H1 (cell line): ENCODE measurements at regions not wholly inside any gene's neighbourhood (a gene's known extent, or its start where the extent isn't known, plus 50 kb on each side); places are given as distances from the start of the nearest gene placed in this dataset.

ENCODE experiments used
- CTCF ChIA-PET: fragments of 300-600 bp; sonication (Branson Sonifier 250); formaldehyde crosslinking; loops from one replicate; lab custom pipeline; 2021; ENCODE audit not compliant: partially characterized antibody; lab: Charles Lee
- POLR2A ChIA-PET: fragments of 300-600 bp; sonication (Branson Sonifier 250); formaldehyde crosslinking; loops from one replicate; lab custom pipeline; 2021; ENCODE audit warnings: inconsistent platforms; ENCODE audit not compliant: partially characterized antibody; lab: Charles Lee
- DNase-seq, 2 experiments: peaks; one replicate each; pipeline versions ENCODE4 v3.0.0 to v3.0.0-alpha.2; 2010 to 2022; ENCODE audit warnings: low spot score in 2 of 2, low read depth in 1 of 2, mixed read lengths in 1 of 2
- FAIRE-seq: peaks from 2 replicates; lab custom pipeline; 2011; peaks lifted over from hg19 to GRCh38; lab: Jason Lieb, UNC
- H2AFZ ChIP-seq: 2 replicates; pipeline ENCODE4 v1.8.1; 2012; ENCODE audit warnings: low read length, inconsistent platforms
- H2AK5ac ChIP-seq: 2 replicates; pipeline ENCODE4 v1.6.1; 2013; ENCODE audit warnings: low read depth, low read length
- H2BK120ac ChIP-seq: replicated peaks from 2 replicates; pipeline ENCODE3; 2013; ENCODE audit warnings: low read depth, low read length, inconsistent platforms
- H2BK12ac ChIP-seq: 2 replicates; pipeline ENCODE4 v1.6.1; 2013; ENCODE audit warnings: low read depth, low read length
- H2BK15ac ChIP-seq: 2 replicates; pipeline ENCODE4 v1.6.1; 2013; ENCODE audit warnings: low read length
- H2BK20ac ChIP-seq: 2 replicates; pipeline ENCODE4 v1.6.1; 2013; ENCODE audit warnings: low read length
- H2BK5ac ChIP-seq: 2 replicates; pipeline ENCODE4 v1.6.1; 2013; ENCODE audit warnings: low read depth, low read length
- H3K14ac ChIP-seq: 2 replicates; pipeline ENCODE4 v1.6.1; 2013; ENCODE audit warnings: inconsistent platforms; ENCODE audit not compliant: insufficient read length
- H3K18ac ChIP-seq: 2 replicates; pipeline ENCODE4 v1.6.1; 2013; ENCODE audit warnings: low read length; ENCODE audit errors: extremely low read depth
- H3K23ac ChIP-seq: 2 replicates; pipeline ENCODE4 v1.6.1; 2013; ENCODE audit warnings: inconsistent platforms; ENCODE audit not compliant: insufficient read length
- H3K23me2 ChIP-seq: 2 replicates; pipeline ENCODE4 v1.6.1; 2013; ENCODE audit warnings: low read depth, low read length
- H3K27ac ChIP-seq: 2 replicates; pipeline ENCODE4 v1.6.1; 2011; ENCODE audit warnings: low read depth, low read length, inconsistent platforms
- H3K27me3 ChIP-seq, 4 experiments: replicated peaks in 1 of 4; 1 replicate in 1 of 4; 2 replicates in 3 of 4; pipeline versions ENCODE4 v1.6.1 to v1.8.1; 2011 to 2013; ENCODE audit warnings: low read length in 3 of 4, mild to moderate bottlenecking in 3 of 4, inconsistent platforms in 2 of 4, mixed read lengths in 2 of 4, moderate library complexity in 1 of 4; ENCODE audit not compliant: control insufficient read depth in 3 of 4, insufficient read depth in 3 of 4; ENCODE audit errors: extremely low read depth in 1 of 4
- H3K36me3 ChIP-seq, 4 experiments: 2 replicates each; pipeline versions ENCODE4 v1.6.1 to v1.8.1; 2011 to 2013; ENCODE audit warnings: mild to moderate bottlenecking in 4 of 4, low read length in 3 of 4, moderate library complexity in 2 of 4, control low read depth in 1 of 4, inconsistent platforms in 1 of 4; ENCODE audit not compliant: insufficient read depth in 4 of 4, control insufficient read depth in 2 of 4
- H3K4ac ChIP-seq: replicated peaks from 2 replicates; pipeline ENCODE3; 2013; ENCODE audit warnings: low read length, low read depth, mixed read lengths, inconsistent platforms; ENCODE audit not compliant: insufficient read length
- H3K4me1 ChIP-seq, 4 experiments: replicated peaks in 1 of 4; 1 replicate in 1 of 4; 2 replicates in 3 of 4; pipeline versions ENCODE4 v1.6.1 to v1.8.1; 2011 to 2013; ENCODE audit warnings: low read length in 3 of 4, inconsistent platforms in 2 of 4, mixed read lengths in 1 of 4; ENCODE audit not compliant: insufficient read depth in 4 of 4, control insufficient read depth in 3 of 4
- H3K4me2 ChIP-seq, 2 experiments: 2 replicates each; pipeline versions ENCODE4 v1.6.1 to v1.8.1; 2011 to 2013; ENCODE audit warnings: low read depth in 2 of 2, low read length in 2 of 2, control low read depth in 1 of 2, inconsistent platforms in 1 of 2, mild to moderate bottlenecking in 1 of 2; ENCODE audit not compliant: insufficient read depth in 1 of 2
- H3K4me3 ChIP-seq, 4 experiments: fragments of 200-600, 300-600 bp in 1 of 4; sonication (generic), shearing (Covaris generic), sonication (Bioruptor Twin) in 1 of 4; 2 replicates each; pipeline versions ENCODE4 v1.5.1 to v1.8.1; 2011 to 2016; ENCODE audit warnings: low read length in 4 of 4, low read depth in 3 of 4, control low read depth in 2 of 4, inconsistent platforms in 2 of 4, mild to moderate bottlenecking in 2 of 4, mixed read lengths in 1 of 4, moderate library complexity in 1 of 4; ENCODE audit not compliant: insufficient read depth in 2 of 4; ENCODE audit errors: extremely low read depth in 1 of 4
- H3K56ac ChIP-seq: replicated peaks from 2 replicates; pipeline ENCODE3; 2013; ENCODE audit warnings: low read depth, mild to moderate bottlenecking, mixed read lengths, low read length, inconsistent platforms; ENCODE audit not compliant: insufficient read length
- H3K79me1 ChIP-seq: 2 replicates; pipeline ENCODE4 v1.6.1; 2013; ENCODE audit warnings: low read depth, low read length, control low read depth
- H3K79me2 ChIP-seq, 2 experiments: 2 replicates each; pipeline versions ENCODE4 v1.6.1 to v1.8.1; 2012 to 2013; ENCODE audit warnings: low read length in 2 of 2, mild to moderate bottlenecking in 2 of 2, inconsistent platforms in 1 of 2; ENCODE audit not compliant: insufficient read depth in 2 of 2, control insufficient read depth in 1 of 2
- H3K9ac ChIP-seq, 4 experiments: replicated peaks in 1 of 4; 1 replicate in 1 of 4; 2 replicates in 3 of 4; pipeline versions ENCODE4 v1.6.1 to v1.8.1; 2011 to 2013; ENCODE audit warnings: low read depth in 3 of 4, low read length in 3 of 4, control low read depth in 2 of 4, mild to moderate bottlenecking in 2 of 4, moderate library complexity in 2 of 4, inconsistent platforms in 1 of 4; ENCODE audit errors: extremely low read depth in 1 of 4
- H3K9me3 ChIP-seq, 2 experiments: 2 replicates each; pipeline versions ENCODE4 v1.6.1 to v1.8.1; 2012 to 2013; ENCODE audit warnings: mild to moderate bottlenecking in 2 of 2, moderate library complexity in 2 of 2, control low read depth in 1 of 2, inconsistent platforms in 1 of 2, low read depth in 1 of 2, low read length in 1 of 2, mixed read lengths in 1 of 2; ENCODE audit not compliant: insufficient read depth in 2 of 2
- H4K20me1 ChIP-seq, 2 experiments: replicated peaks in 1 of 2; 2 replicates each; pipeline versions ENCODE3 to v1.8.1; 2011 to 2013; ENCODE audit warnings: inconsistent platforms in 2 of 2, low read length in 2 of 2, mild to moderate bottlenecking in 1 of 2; ENCODE audit not compliant: insufficient read depth in 2 of 2, control insufficient read depth in 1 of 2
- H4K5ac ChIP-seq: 2 replicates; pipeline ENCODE4 v1.6.1; 2013; ENCODE audit warnings: low read length, low read depth, mixed read lengths, inconsistent platforms; ENCODE audit not compliant: insufficient read length
- H4K8ac ChIP-seq: 2 replicates; pipeline ENCODE4 v1.8.0; 2013; ENCODE audit warnings: mild to moderate bottlenecking, moderate library complexity, low read length, inconsistent platforms; ENCODE audit not compliant: insufficient read depth; ENCODE audit errors: extremely low read depth
- H4K91ac ChIP-seq: replicated peaks from 2 replicates; pipeline ENCODE3; 2013; ENCODE audit warnings: low read length, mixed read lengths, inconsistent platforms; ENCODE audit not compliant: insufficient read length
- EGR1 ChIP-seq: IDR thresholded peaks from 2 replicates; pipeline ENCODE4 v1.6.1; 2011; ENCODE audit warnings: low read depth, low read length, borderline replicate concordance
- JUN ChIP-seq: IDR thresholded peaks from 2 replicates; pipeline ENCODE4 v1.6.1; 2011; ENCODE audit warnings: low read depth, mild to moderate bottlenecking, improper control_type of control experiment, low read length
- RBBP5 ChIP-seq: IDR thresholded peaks from 2 replicates; pipeline ENCODE4 v1.7.1; 2012; ENCODE audit warnings: low read depth, mild to moderate bottlenecking, inconsistent platforms, low read length, moderate library complexity, borderline replicate concordance
- TBP ChIP-seq: IDR thresholded peaks from 2 replicates; pipeline ENCODE4 v1.6.1; 2011; ENCODE audit warnings: low read depth, low read length, improper control_type of control experiment
- TEAD4 ChIP-seq: IDR thresholded peaks from 2 replicates; pipeline ENCODE4 v1.6.1; 2012; ENCODE audit warnings: low read depth, low read length, inconsistent platforms, mixed read lengths
- YY1 ChIP-seq: IDR thresholded peaks from 2 replicates; pipeline ENCODE4 v1.6.1; 2011; ENCODE audit warnings: low read depth, mild to moderate bottlenecking, low read length
- WGBS, 2 experiments: shearing (Covaris generic) in 1 of 2; methylation state at CpG; one replicate each; pipeline versions ENCODE4 v1.1.6 to v1.1.7; 2013 to 2015; ENCODE audit warnings: low lambda C conversion rate in 2 of 2, mixed read lengths in 2 of 2, inconsistent platforms in 1 of 2, low coverage in 1 of 2, missing lambda C conversion rate in 1 of 2; ENCODE audit not compliant: insufficient replicate concordance in 2 of 2, insufficient coverage in 1 of 2, insufficient read length in 1 of 2; ENCODE audit errors: extremely low coverage in 1 of 2, missing lambda C conversion rate in 1 of 2; 5-methylcytosine and 5-hydroxymethylcytosine counted together
- TF ChIP-seq, protein P1 (sequence below): IDR thresholded peaks from 2 replicates; pipeline ENCODE4 v1.6.1; 2012; ENCODE audit warnings: inconsistent platforms
- TF ChIP-seq, protein P2 (sequence below): IDR thresholded peaks from 2 replicates; pipeline ENCODE4 v1.6.1; 2011; ENCODE audit warnings: low read depth, mild to moderate bottlenecking, low read length; ENCODE audit not compliant: insufficient read depth

DNA sequence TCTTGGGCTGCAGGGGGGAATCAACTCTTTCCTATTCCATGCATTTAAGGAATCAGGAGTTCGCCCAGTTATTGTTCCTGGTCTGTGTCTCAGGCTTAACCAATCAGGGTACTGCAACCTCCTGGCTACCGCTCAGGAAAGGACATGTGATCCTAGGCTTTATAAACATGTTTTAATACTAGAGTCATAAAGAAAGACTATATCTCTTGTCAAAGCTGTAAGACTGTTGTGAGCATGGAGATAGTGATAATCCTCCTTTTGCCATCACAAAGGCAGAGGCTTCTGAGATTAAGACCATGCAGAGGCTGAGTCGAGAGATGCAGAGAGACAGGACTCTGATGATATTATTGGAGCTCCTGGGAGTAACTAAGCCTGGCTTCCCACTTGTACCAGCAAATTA lies 137.0 kb downstream of the YIPF5 start:
- H2AFZ ChIP-seq: no peak overlapping the region
- TF ChIP-seq JUN: no peak
- TF ChIP-seq, protein P1, sequence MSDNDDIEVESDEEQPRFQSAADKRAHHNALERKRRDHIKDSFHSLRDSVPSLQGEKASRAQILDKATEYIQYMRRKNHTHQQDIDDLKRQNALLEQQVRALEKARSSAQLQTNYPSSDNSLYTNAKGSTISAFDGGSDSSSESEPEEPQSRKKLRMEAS: no peak
- no peak for TF ChIP-seq YY1
- no peak for TF ChIP-seq RBBP5
- no peak for TF ChIP-seq EGR1
- TF ChIP-seq, protein P2, sequence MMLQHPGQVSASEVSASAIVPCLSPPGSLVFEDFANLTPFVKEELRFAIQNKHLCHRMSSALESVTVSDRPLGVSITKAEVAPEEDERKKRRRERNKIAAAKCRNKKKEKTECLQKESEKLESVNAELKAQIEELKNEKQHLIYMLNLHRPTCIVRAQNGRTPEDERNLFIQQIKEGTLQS: no peak
- no peak for TF ChIP-seq TEAD4
- no peak for TF ChIP-seq TBP

More for the DNA sequence above, 137.0 kb downstream of the YIPF5 start:
- Histone ChIP-seq H4K8ac (no peak overlapping the region), H4K20me1 (no peaks in the 10 kb centered on the region), H3K79me2 (no peaks in the 10 kb centered on the region), H3K4me1 (no peaks in the 10 kb centered on the region), H2BK5ac (no peak overlapping the region), H3K9me3 (no peaks in the 10 kb centered on the region), H3K79me1 (no peaks in the 10 kb centered on the region), H3K27me3 (no peaks in the 10 kb centered on the region), H3K36me3 (no peaks in the 10 kb centered on the region), H2AK5ac (no peak overlapping the region), H2BK120ac (no peak overlapping the region), H3K9ac (no peak overlapping the region), H3K56ac (no peak overlapping the region), H3K23ac (no peak overlapping the region), H3K27ac (no peak overlapping the region), H3K18ac (no peak overlapping the region), H4K91ac (no peak overlapping the region), H2BK12ac (no peak overlapping the region), H3K4me2 (no peak overlapping the region), H2BK20ac (no peak overlapping the region), H3K23me2 (no peaks in the 10 kb centered on the region), H2BK15ac (no peak overlapping the region), H3K14ac (no peak overlapping the region), H3K4me3 (no peak overlapping the region), H4K5ac (no peak overlapping the region), H3K4ac (no peak overlapping the region)
- WGBS, 2 experiments: 89% methylated on average over 3 of the region's 3 CpGs; no CpG with 5 or more reads in 1 of the 2 experiments
- POLR2A ChIA-PET: no interaction called here
- DNase-seq: no peak
- no peak for FAIRE-seq
- CTCF ChIA-PET: no interaction called here
